Astrocyte (in vitro differentiated cells and primary cell): ENCODE measurements at regions not wholly inside any gene's neighbourhood (a gene's known extent, or its start where the extent isn't known, plus 50 kb on each side); places are given as distances from the start of the nearest gene placed in this dataset.

Experiments used
- DNase-seq: peaks from one replicate; pipeline ENCODE4 v3.0.0-alpha.2; 2010; ENCODE audit warnings: low read depth
- FAIRE-seq: peaks from 2 replicates; lab custom pipeline; 2011; peaks lifted over from hg19 to GRCh38; lab: Jason Lieb, UNC
- H2AFZ ChIP-seq: 2 replicates; pipeline ENCODE4 v1.6.0; 2012; ENCODE audit warnings: low read depth, low read length, inconsistent platforms
- H3K27ac ChIP-seq: 2 replicates; pipeline ENCODE4 v1.5.1; 2011; ENCODE audit warnings: low read depth, low read length, inconsistent platforms
- H3K27me3 ChIP-seq: 2 replicates; pipeline ENCODE4 v1.6.0; 2011; ENCODE audit warnings: low read length, inconsistent platforms; ENCODE audit not compliant: insufficient read depth
- H3K36me3 ChIP-seq: 2 replicates; pipeline ENCODE4 v1.5.1; 2011; ENCODE audit warnings: low read length, inconsistent platforms; ENCODE audit not compliant: insufficient read depth
- H3K4me1 ChIP-seq: 2 replicates; pipeline ENCODE4 v1.5.1; 2011; ENCODE audit warnings: low read length, inconsistent platforms; ENCODE audit not compliant: insufficient read depth
- H3K4me2 ChIP-seq: 2 replicates; pipeline ENCODE4 v1.6.0; 2012; ENCODE audit warnings: low read length, inconsistent platforms
- H3K4me3 ChIP-seq: 2 replicates; pipeline ENCODE4 v1.5.1; 2011; ENCODE audit warnings: low read depth, mild to moderate bottlenecking, low read length, inconsistent platforms; ENCODE audit not compliant: insufficient read depth
- H3K79me2 ChIP-seq: 2 replicates; pipeline ENCODE4 v1.6.0; 2012; ENCODE audit warnings: mild to moderate bottlenecking, low read length, inconsistent platforms; ENCODE audit not compliant: insufficient read depth
- H3K9ac ChIP-seq: 2 replicates; pipeline ENCODE4 v1.6.0; 2012; ENCODE audit warnings: mild to moderate bottlenecking, low read length, inconsistent platforms
- H3K9me3 ChIP-seq: 2 replicates; pipeline ENCODE4 v1.5.1; 2012; ENCODE audit warnings: low read depth, mild to moderate bottlenecking, low read length, inconsistent platforms; ENCODE audit not compliant: insufficient read depth
- H4K20me1 ChIP-seq: 2 replicates; pipeline ENCODE4 v1.6.0; 2012; ENCODE audit warnings: low read length, inconsistent platforms; ENCODE audit not compliant: insufficient read depth
- H3K27ac Mint-ChIP-seq: one replicate; pipeline ENCODE4 v1.8.0; 2021; ENCODE audit warnings: mild to moderate bottlenecking, mixed read lengths; ENCODE audit not compliant: unreplicated experiment
- H3K27me3 Mint-ChIP-seq: one replicate; pipeline ENCODE4 v1.8.0; 2021; ENCODE audit warnings: low read depth, mixed read lengths; ENCODE audit not compliant: unreplicated experiment
- H3K36me3 Mint-ChIP-seq: one replicate; pipeline ENCODE4 v1.8.0; 2021; ENCODE audit warnings: low read depth, mixed read lengths; ENCODE audit not compliant: unreplicated experiment
- H3K4me1 Mint-ChIP-seq: one replicate; pipeline ENCODE4 v1.8.0; 2021; ENCODE audit warnings: low read depth, mixed read lengths; ENCODE audit not compliant: unreplicated experiment
- H3K4me3 Mint-ChIP-seq: one replicate; pipeline ENCODE4 v1.8.0; 2021; ENCODE audit warnings: mild to moderate bottlenecking, moderate library complexity, mixed read lengths; ENCODE audit not compliant: unreplicated experiment
- H3K9me3 Mint-ChIP-seq: one replicate; pipeline ENCODE4 v1.8.0; 2021; ENCODE audit warnings: mild to moderate bottlenecking, mixed read lengths; ENCODE audit not compliant: unreplicated experiment
- CTCF ChIP-seq: IDR thresholded peaks from 2 replicates; pipeline ENCODE4 v1.5.1; 2011; ENCODE audit warnings: low read depth, mild to moderate bottlenecking, inconsistent platforms, low read length, moderate library complexity; ENCODE audit not compliant: insufficient read depth
- EZH2 ChIP-seq: IDR thresholded peaks from 2 replicates; pipeline ENCODE4 v1.6.1; 2012; ENCODE audit warnings: mild to moderate bottlenecking, low read length, inconsistent platforms; ENCODE audit not compliant: insufficient read depth

- no peak for FAIRE-seq
Observed at GRCh38 chr22:19611590-19611989, 87.4 kb upstream of the CLDN5 start.

GRCh38 chr22:19612866-19613572, 88.8 kb upstream of the CLDN5 start:
- H3K4me1 ChIP-seq: no peaks in the 10 kb centered on the region
- H3K36me3 ChIP-seq: no peaks in the 10 kb centered on the region
- no peak overlapping the region for H2AFZ ChIP-seq
- H3K9ac ChIP-seq: no peak overlapping the region
- no peak overlapping the region for H3K4me2 ChIP-seq
- H3K36me3 Mint-ChIP-seq: no peaks in the 10 kb centered on the region
- H3K27me3 ChIP-seq: peaks cover 10% of the 10 kb centered on the region
- no peak for TF ChIP-seq CTCF
- TF ChIP-seq EZH2: no peak
- no peaks in the 10 kb centered on the region for H3K4me1 Mint-ChIP-seq
- H3K79me2 ChIP-seq: no peaks in the 10 kb centered on the region
- no peaks in the 10 kb centered on the region for H3K9me3 Mint-ChIP-seq
- DNase-seq (no peak), FAIRE-seq (no peak)
- H3K27me3 Mint-ChIP-seq: peaks cover 40% of the 10 kb centered on the region
- H3K4me3 Mint-ChIP-seq: no peak overlapping the region
- no peak overlapping the region for H3K4me3 ChIP-seq
- no peaks in the 10 kb centered on the region for H4K20me1 ChIP-seq
- no peaks in the 10 kb centered on the region for H3K9me3 ChIP-seq
- H3K27ac ChIP-seq: no peak overlapping the region
- H3K27ac Mint-ChIP-seq: no peak overlapping the region

More at GRCh38 chr22:19611590-19611989, 87.4 kb upstream of the CLDN5 start:
- Histone ChIP-seq H3K4me1 (no peaks in the 10 kb centered on the region), H3K9me3 (no peaks in the 10 kb centered on the region), H3K27ac (no peak overlapping the region), H4K20me1 (no peaks in the 10 kb centered on the region), H3K4me3 (no peak overlapping the region), H3K9ac (no peak overlapping the region), H3K4me2 (no peak overlapping the region), H2AFZ (no peak overlapping the region), H3K36me3 (no peaks in the 10 kb centered on the region), H3K79me2 (no peaks in the 10 kb centered on the region), H3K27me3 (peaks cover 11% of the 10 kb centered on the region)
- Mint-ChIP-seq H3K27ac (no peak overlapping the region), H3K4me1 (no peaks in the 10 kb centered on the region), H3K27me3 (peaks cover 41% of the 10 kb centered on the region), H3K4me3 (no peak overlapping the region), H3K36me3 (no peaks in the 10 kb centered on the region), H3K9me3 (no peaks in the 10 kb centered on the region)
- no peak for TF ChIP-seq CTCF
- no peak for TF ChIP-seq EZH2
- DNase-seq: no peak

GRCh38 chr22:19614536-19614863, 90.3 kb upstream of the CLDN5 start:
- TF ChIP-seq CTCF (no peak), EZH2 (no peak)
- H3K27ac Mint-ChIP-seq: no peak overlapping the region
- Histone ChIP-seq H3K79me2 (no peaks in the 10 kb centered on the region), H2AFZ (no peak overlapping the region), H3K4me2 (no peak overlapping the region), H3K36me3 (no peaks in the 10 kb centered on the region), H3K4me1 (no peaks in the 10 kb centered on the region), H3K27ac (no peak overlapping the region), H3K9ac (no peak overlapping the region), H4K20me1 (no peaks in the 10 kb centered on the region), H3K4me3 (no peak overlapping the region), H3K9me3 (no peaks in the 10 kb centered on the region), H3K27me3 (peaks cover 12% of the 10 kb centered on the region)
- DNase-seq (no peak), FAIRE-seq (no peak)
- H3K36me3 Mint-ChIP-seq: no peaks in the 10 kb centered on the region
- H3K4me1 Mint-ChIP-seq: no peaks in the 10 kb centered on the region
- H3K9me3 Mint-ChIP-seq: no peaks in the 10 kb centered on the region
- H3K27me3 Mint-ChIP-seq: peaks cover 33% of the 10 kb centered on the region
- no peak overlapping the region for H3K4me3 Mint-ChIP-seq
